GM23338 (cell line): ENCODE measurements at regions not wholly inside any gene's neighbourhood (a gene's known extent, or its start where the extent isn't known, plus 50 kb on each side); places are given as distances from the start of the nearest gene placed in this dataset.

Experiments
- CREB1 ChIP-seq: fragments of 250-450 bp; sonication (Bioruptor Pico); IDR thresholded peaks from 2 replicates; pipeline ENCODE4 v1.5.0; 2020; ENCODE audit warnings: low read depth, mild to moderate bottlenecking, moderate library complexity
- CTCF ChIP-seq, 2 experiments: fragments of 200-600 bp in 1 of 2; sonication (generic) in 1 of 2; conservative IDR thresholded peaks; 2 replicates each; pipeline versions ENCODE4 v1.5.1 to v1.6.1; 2016 to 2017; ENCODE audit warnings: antibody characterized with exemption in 2 of 2, low read depth in 2 of 2, mild to moderate bottlenecking in 2 of 2, moderate library complexity in 1 of 2
- POLR2AphosphoS5 ChIP-seq: IDR thresholded peaks from 2 replicates; pipeline ENCODE4 v1.6.1; 2016; ENCODE audit warnings: antibody characterized with exemption, low read depth

- TF ChIP-seq CTCF (conservative IDR thresholded peaks at IDR 0.05; ENCODE audit: low read depth in 2 of 2) (no peak), POLR2AphosphoS5 (no peak), CREB1 (CRISPR knock-in tag) (no peak)
These were observed 749.2 kb downstream of the TLE4 start for GRCh38 chr9:80320916-80321315.
